ENCODE measurements at regions not wholly inside any gene's neighbourhood (a gene's known extent, or its start where the extent isn't known, plus 50 kb on each side); places are given as distances from the start of the nearest gene placed in this dataset.
A peak's percentile ranks its signal among the peaks of the same experiment; 100 is the strongest.
"Not testable (repeated sequence)": the region's sequence is repeated elsewhere in the genome, so short reads cannot be mapped to it uniquely, and the experiment has no call there.

- peaks cover 0 to 7% of the 10 kb centered on the region in 2 donors for H3K27me3 Mint-ChIP-seq
- no peak for ATAC-seq (replicated peaks)
- peaks cover 0 to 4% of the 10 kb centered on the region in 2 donors for H3K4me1 Mint-ChIP-seq (ENCODE audit: low read depth in 2 of 2)
- no peaks in the 10 kb centered on the region for H3K36me3 Mint-ChIP-seq (ENCODE audit: insufficient read depth)
- no peak overlapping the region for H3K27ac Mint-ChIP-seq
- no peak for DNase-seq
- no peak overlapping the region for H3K4me3 Mint-ChIP-seq
- no peaks in the 10 kb centered on the region for H3K9me3 Mint-ChIP-seq
These were observed 246.9 kb upstream of the IRF2BP2 start for GRCh38 chr1:234856845-234857245.

DNA sequence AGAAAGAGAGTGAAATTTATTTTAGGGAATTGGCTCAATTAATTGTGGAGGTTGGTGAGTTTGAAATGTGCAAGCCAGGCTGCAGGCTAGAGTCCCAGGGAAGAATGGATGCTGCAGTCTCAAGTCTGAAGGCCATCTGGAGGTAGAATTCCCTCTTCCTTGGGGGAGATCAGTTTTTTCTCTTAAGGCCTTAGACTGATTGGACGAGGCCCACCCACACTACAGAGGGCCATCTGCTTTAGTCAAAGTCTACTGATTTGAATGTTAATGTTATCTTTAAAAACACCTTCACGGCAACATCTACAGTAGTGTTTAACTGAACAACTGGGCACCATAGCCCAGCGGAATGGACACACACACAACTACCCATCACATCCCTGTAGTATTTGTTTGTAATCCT is 245.9 kb upstream of the IRF2BP2 start:
- Mint-ChIP-seq H3K9me3 (no peaks in the 10 kb centered on the region), H3K27ac (no peak overlapping the region), H3K36me3 (ENCODE audit: insufficient read depth) (no peaks in the 10 kb centered on the region), H3K4me1 (ENCODE audit: low read depth in 2 of 2) (peaks cover 0 to 4% of the 10 kb centered on the region in 2 donors), H3K27me3 (peaks cover 0 to 7% of the 10 kb centered on the region in 2 donors), H3K4me3 (no peak overlapping the region)
- ATAC-seq (replicated peaks) (no peak), DNase-seq (no peak)

- H3K36me3 Mint-ChIP-seq (ENCODE audit: insufficient read depth) = no peaks in the 10 kb centered on the region
- ATAC-seq (replicated peaks) (no peak), DNase-seq (no peak)
- no peak overlapping the region for H3K4me3 Mint-ChIP-seq
- peak overlapping the region in 1 of 2 donors; percentile 18 for H3K27ac Mint-ChIP-seq
- H3K27me3 Mint-ChIP-seq = peaks cover 0 to 7% of the 10 kb centered on the region in 2 donors
- H3K9me3 Mint-ChIP-seq = no peaks in the 10 kb centered on the region
- no peaks in the 10 kb centered on the region for H3K4me1 Mint-ChIP-seq (ENCODE audit: low read depth in 2 of 2)
These were observed 244.7 kb upstream of the IRF2BP2 start for GRCh38 chr1:234854645-234855039.

DNA sequence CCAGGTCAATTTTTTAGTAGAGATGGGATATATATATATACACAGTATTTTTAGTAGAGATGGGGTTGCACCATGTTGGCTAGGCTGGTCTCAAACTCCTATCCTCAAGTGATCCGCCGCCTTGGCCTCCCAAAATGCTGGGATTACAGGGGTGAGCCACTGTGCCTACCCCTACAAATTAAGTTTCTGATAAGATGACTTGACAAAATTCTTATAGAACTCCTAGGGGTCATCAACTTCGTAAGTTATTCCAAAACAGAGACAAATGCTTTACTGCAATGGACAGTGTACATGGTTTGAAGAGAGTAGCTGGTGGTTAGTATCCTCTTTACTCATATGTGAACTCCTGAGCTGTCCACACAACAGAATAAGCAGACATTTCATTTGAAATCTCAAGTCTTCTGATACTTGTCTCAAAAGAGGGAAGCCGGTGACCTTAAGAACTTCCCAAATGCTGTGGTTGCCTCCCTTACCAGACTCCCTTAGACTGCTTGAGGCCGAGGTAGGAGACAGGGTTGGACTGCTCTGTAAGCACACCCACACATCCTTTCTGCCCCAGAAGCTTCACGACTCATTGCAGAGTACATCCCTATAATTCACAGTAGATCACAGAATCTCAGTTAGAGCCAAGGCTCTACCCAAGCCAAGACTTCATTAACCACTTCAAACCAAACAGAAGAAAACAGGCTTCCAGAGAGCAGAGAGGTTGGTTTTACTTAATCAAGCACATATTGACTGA is 244.1 kb upstream of the IRF2BP2 start:
- Mint-ChIP-seq H3K9me3 (no peaks in the 10 kb centered on the region), H3K4me3 (no peak overlapping the region), H3K27me3 (peaks cover 0 to 7% of the 10 kb centered on the region in 2 donors), H3K4me1 (ENCODE audit: low read depth in 2 of 2) (no peaks in the 10 kb centered on the region), H3K27ac (peak overlapping the region in 1 of 2 donors; percentile 18), H3K36me3 (ENCODE audit: insufficient read depth) (no peaks in the 10 kb centered on the region)
- DNase-seq (no peak), ATAC-seq (replicated peaks) (no peak)

DNA sequence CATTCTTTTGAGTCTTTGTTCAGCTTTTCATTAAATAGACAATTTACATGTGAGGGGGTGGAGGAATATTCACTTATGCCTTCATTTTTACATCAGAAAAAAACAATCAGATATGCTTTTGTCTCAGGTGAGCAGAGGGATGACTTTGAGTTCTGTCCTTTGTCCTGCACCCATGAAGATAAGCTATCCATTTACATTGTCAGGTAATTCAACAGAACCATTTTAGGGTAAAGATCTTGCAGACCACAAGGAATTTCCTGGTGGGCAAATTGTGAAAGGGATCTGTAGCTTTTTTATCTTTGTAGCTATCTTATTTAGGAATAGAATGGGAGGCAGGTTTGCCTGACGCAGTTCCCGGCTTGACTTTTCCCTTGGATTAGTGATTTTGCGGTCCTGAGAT is 242.7 kb upstream of the IRF2BP2 start:
- Mint-ChIP-seq H3K27ac (no peak overlapping the region), H3K36me3 (ENCODE audit: insufficient read depth) (no peaks in the 10 kb centered on the region), H3K27me3 (peaks cover 0 to 7% of the 10 kb centered on the region in 2 donors), H3K9me3 (no peaks in the 10 kb centered on the region), H3K4me1 (ENCODE audit: low read depth in 2 of 2) (no peaks in the 10 kb centered on the region), H3K4me3 (no peak overlapping the region)
- ATAC-seq (replicated peaks) (no peak), DNase-seq (no peak)

- Mint-ChIP-seq H3K4me1 (ENCODE audit: low read depth in 2 of 2) (no peaks in the 10 kb centered on the region), H3K27ac (no peak overlapping the region), H3K4me3 (no peak overlapping the region), H3K27me3 (peaks cover 0 to 7% of the 10 kb centered on the region in 2 donors), H3K36me3 (ENCODE audit: insufficient read depth) (no peaks in the 10 kb centered on the region), H3K9me3 (no peaks in the 10 kb centered on the region)
- DNase-seq (no peak), ATAC-seq (replicated peaks) (no peak)
These were observed 241.8 kb upstream of the IRF2BP2 start for GRCh38 chr1:234851450-234852438.

DNA sequence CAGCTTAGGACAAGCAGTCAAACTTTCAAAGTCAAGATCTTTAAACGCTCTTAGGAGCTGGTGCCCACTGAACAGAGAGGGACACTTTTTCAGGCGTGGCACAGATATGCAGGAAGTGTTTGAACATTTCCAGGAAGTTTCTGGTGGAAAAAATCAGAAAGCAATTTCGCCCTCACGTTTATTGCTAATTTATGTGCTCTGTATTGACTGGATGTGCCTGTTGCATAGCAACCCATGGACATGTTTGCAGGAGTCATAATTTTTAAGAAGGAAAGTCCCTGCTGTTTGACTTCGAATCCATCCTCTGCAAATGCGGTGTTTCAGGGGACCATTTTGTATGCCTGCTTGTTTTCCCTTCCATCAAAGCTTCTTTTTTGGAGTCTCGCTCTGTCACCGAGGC is 239.9 kb upstream of the IRF2BP2 start:
- Mint-ChIP-seq H3K9me3 (no peaks in the 10 kb centered on the region), H3K4me3 (no peak overlapping the region), H3K36me3 (ENCODE audit: insufficient read depth) (no peaks in the 10 kb centered on the region), H3K27ac (no peak overlapping the region), H3K4me1 (ENCODE audit: low read depth in 2 of 2) (peaks cover 7 to 11% of the 10 kb centered on the region in 2 donors), H3K27me3 (no peaks in the 10 kb centered on the region)
- no peak for ATAC-seq (replicated peaks)
- no peak for DNase-seq

- Mint-ChIP-seq H3K27me3 (no peaks in the 10 kb centered on the region), H3K4me1 (ENCODE audit: low read depth in 2 of 2) (peaks cover 14 to 16% of the 10 kb centered on the region in 2 donors), H3K9me3 (no peaks in the 10 kb centered on the region), H3K36me3 (ENCODE audit: insufficient read depth) (no peaks in the 10 kb centered on the region), H3K27ac (no peak overlapping the region), H3K4me3 (no peak overlapping the region)
- DNase-seq (no peak), ATAC-seq (replicated peaks) (no peak)
These were observed 239.1 kb upstream of the IRF2BP2 start for GRCh38 chr1:234848972-234849649.

DNA sequence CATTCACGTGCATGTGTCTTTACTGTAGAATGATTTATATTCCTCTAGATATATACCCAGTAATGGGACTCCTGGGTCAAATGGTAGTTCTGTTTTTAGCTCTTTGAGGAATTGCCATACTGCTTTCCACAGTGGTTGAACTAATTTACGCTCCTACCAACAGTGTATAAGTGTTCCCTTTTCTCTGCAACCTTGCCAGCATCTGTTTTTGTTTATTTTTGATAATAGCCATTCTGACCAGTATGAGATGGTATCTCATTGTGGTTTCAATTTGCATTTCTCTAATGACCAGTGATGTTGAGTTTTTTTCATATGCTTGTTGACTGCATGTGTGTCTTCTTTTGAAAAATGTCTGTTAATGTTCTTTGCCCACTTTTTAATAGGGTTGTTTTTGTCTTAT is 236.8 kb upstream of the IRF2BP2 start:
- not testable (repeated sequence) for H3K27me3 Mint-ChIP-seq; H3K4me3 Mint-ChIP-seq; ATAC-seq (replicated peaks); DNase-seq; H3K36me3 Mint-ChIP-seq (ENCODE audit: insufficient read depth); H3K9me3 Mint-ChIP-seq; H3K27ac Mint-ChIP-seq
- H3K4me1 Mint-ChIP-seq (ENCODE audit: low read depth in 2 of 2) = peaks cover 29% of the 10 kb centered on the region in 2 donors

- peak overlapping the region; percentile 4 to 51 for H3K4me3 Mint-ChIP-seq
- DNase-seq (no peak), ATAC-seq (replicated peaks) (no peak)
- peak overlapping the region; percentile 38 to 72 for H3K27ac Mint-ChIP-seq
- H3K4me1 Mint-ChIP-seq (ENCODE audit: low read depth in 2 of 2) = peaks cover 29 to 34% of the 10 kb centered on the region in 2 donors
- H3K9me3 Mint-ChIP-seq = no peaks in the 10 kb centered on the region
- no peaks in the 10 kb centered on the region for H3K36me3 Mint-ChIP-seq (ENCODE audit: insufficient read depth)
- H3K27me3 Mint-ChIP-seq = no peaks in the 10 kb centered on the region
These were observed 235.9 kb upstream of the IRF2BP2 start for GRCh38 chr1:234845836-234846235.

GRCh38 chr1:234845097-234845660 is 235.2 kb upstream of the IRF2BP2 start:
- no peaks in the 10 kb centered on the region for H3K36me3 Mint-ChIP-seq (ENCODE audit: insufficient read depth)
- peak; percentile 15 to 40 (median 30) for DNase-seq
- peak overlapping the region; percentile 51 to 59 for H3K4me3 Mint-ChIP-seq
- H3K27ac Mint-ChIP-seq = peak overlapping the region; percentile 38 to 72
- ATAC-seq (replicated peaks) = peak; percentile 84
- no peaks in the 10 kb centered on the region for H3K27me3 Mint-ChIP-seq
- H3K4me1 Mint-ChIP-seq (ENCODE audit: low read depth in 2 of 2) = peaks cover 29 to 34% of the 10 kb centered on the region in 2 donors
- no peaks in the 10 kb centered on the region for H3K9me3 Mint-ChIP-seq

GRCh38 chr1:234844479-234845031 is 234.6 kb upstream of the IRF2BP2 start:
- DNase-seq = no peak
- H3K27ac Mint-ChIP-seq = peak overlapping the region; percentile 38 to 72
- no peaks in the 10 kb centered on the region for H3K9me3 Mint-ChIP-seq
- H3K4me1 Mint-ChIP-seq (ENCODE audit: low read depth in 2 of 2) = peaks cover 29 to 34% of the 10 kb centered on the region in 2 donors
- ATAC-seq (replicated peaks) = no peak
- H3K36me3 Mint-ChIP-seq (ENCODE audit: insufficient read depth) = no peaks in the 10 kb centered on the region
- H3K4me3 Mint-ChIP-seq = peak overlapping the region; percentile 51 to 59
- no peaks in the 10 kb centered on the region for H3K27me3 Mint-ChIP-seq

- Mint-ChIP-seq H3K36me3 (ENCODE audit: insufficient read depth) (no peaks in the 10 kb centered on the region), H3K9me3 (no peaks in the 10 kb centered on the region), H3K27ac (no peak overlapping the region), H3K4me3 (peak overlapping the region; percentile 51 to 59), H3K4me1 (ENCODE audit: low read depth in 2 of 2) (peaks cover 29 to 34% of the 10 kb centered on the region in 2 donors), H3K27me3 (no peaks in the 10 kb centered on the region)
- ATAC-seq (replicated peaks) (no peak), DNase-seq (no peak)
These were observed 234.0 kb upstream of the IRF2BP2 start for GRCh38 chr1:234843946-234844345.

All from effector memory CD8-positive, alpha-beta T cell (primary cell).